C4-2B (cell line): ENCODE measurements at regions not wholly inside any gene's neighbourhood (a gene's known extent, or its start where the extent isn't known, plus 50 kb on each side); places are given as distances from the start of the nearest gene placed in this dataset.

ENCODE experiments used
- ZFX ChIP-seq: fragments of 450-650 bp; IDR thresholded peaks from 2 replicates; pipeline ENCODE4 v1.6.1; 2017
- TF ChIP-seq, protein P1 (sequence below): fragments of 450-650 bp; conservative IDR thresholded peaks from 2 replicates; pipeline ENCODE4 v1.5.1; 2017; ENCODE audit warnings: mild to moderate bottlenecking

DNA sequence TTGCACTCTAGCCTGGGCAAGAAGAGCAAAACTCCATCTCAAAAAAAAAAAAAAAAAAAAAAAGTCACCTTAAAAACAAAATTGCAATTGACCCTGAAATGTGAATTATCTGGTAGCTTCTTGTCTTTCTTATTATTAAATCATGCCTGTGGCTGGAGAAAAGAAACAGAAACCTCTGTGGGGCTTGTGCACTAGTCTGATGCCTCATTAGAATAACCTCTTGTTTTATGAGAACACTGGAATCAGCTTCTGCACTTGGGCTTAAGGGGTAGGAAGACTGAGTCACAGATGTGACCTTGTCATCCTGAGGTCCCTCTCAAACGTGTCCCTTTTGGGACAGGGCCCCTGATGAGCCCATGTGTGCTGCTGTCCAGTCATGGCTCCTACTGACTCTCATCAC is 237.9 kb downstream of the DACT1 start:
- TF ChIP-seq, protein P1, sequence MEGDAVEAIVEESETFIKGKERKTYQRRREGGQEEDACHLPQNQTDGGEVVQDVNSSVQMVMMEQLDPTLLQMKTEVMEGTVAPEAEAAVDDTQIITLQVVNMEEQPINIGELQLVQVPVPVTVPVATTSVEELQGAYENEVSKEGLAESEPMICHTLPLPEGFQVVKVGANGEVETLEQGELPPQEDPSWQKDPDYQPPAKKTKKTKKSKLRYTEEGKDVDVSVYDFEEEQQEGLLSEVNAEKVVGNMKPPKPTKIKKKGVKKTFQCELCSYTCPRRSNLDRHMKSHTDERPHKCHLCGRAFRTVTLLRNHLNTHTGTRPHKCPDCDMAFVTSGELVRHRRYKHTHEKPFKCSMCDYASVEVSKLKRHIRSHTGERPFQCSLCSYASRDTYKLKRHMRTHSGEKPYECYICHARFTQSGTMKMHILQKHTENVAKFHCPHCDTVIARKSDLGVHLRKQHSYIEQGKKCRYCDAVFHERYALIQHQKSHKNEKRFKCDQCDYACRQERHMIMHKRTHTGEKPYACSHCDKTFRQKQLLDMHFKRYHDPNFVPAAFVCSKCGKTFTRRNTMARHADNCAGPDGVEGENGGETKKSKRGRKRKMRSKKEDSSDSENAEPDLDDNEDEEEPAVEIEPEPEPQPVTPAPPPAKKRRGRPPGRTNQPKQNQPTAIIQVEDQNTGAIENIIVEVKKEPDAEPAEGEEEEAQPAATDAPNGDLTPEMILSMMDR = no peak
- no peak for TF ChIP-seq ZFX
